AG09319 (cell line): ENCODE measurements at regions not wholly inside any gene's neighbourhood (a gene's known extent, or its start where the extent isn't known, plus 50 kb on each side); places are given as distances from the start of the nearest gene placed in this dataset.

ENCODE experiments used
- DNase-seq: peaks from one replicate; pipeline ENCODE4 v3.0.0-alpha.2; 2010; ENCODE audit warnings: low read depth; ENCODE audit errors: extremely low read depth
- CTCF ChIP-seq: IDR thresholded peaks from 2 replicates; pipeline ENCODE4 v1.5.1; 2011; ENCODE audit warnings: low read depth, mild to moderate bottlenecking, inconsistent platforms, low read length, moderate library complexity

GRCh38 chr18:22650247-22650646 is 232.5 kb upstream of the CTAGE1 start:
- TF ChIP-seq CTCF = no peak
- DNase-seq = no peak

- no peak for TF ChIP-seq CTCF
- DNase-seq = no peak
Measured at GRCh38 chr18:22657619-22658018, 239.9 kb upstream of the CTAGE1 start.

DNA sequence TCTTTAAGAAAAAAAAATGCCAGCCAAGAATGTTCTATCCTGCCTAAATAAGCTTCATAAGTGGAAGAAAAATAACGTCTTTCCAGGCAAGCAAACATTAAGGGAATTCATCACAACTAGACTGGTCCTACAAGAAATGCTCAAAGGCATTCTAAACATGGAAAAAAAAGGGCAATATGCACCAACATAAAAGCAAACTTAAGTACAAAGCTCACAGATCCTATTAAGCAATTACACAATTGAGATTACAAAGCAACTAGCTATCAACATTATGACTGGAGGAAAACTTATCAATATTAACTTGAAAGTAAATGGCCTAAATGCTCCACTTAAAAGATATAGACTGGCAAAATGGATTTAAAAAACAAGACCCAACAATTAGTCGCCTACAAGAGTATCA is 240.6 kb upstream of the CTAGE1 start:
- no peak for DNase-seq

DNA sequence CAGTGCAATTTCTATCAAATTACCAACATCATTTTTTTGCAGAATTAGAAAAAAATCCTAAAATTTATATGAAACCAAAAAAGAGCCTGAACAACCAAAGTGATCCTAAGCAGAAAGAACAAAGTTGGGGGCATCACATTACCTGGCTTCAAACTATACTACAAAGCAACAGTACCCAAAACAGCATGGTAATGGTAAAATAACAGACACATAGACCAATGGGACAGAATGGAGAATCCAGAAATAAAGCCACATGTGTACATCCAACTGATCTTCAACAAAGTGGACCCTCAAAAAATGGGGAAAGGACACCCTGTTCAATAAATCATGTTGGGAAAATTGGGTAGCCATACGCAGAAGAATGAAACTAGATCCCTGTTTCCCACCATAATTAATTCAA is 245.7 kb upstream of the CTAGE1 start:
- TF ChIP-seq CTCF = no peak
- DNase-seq = no peak

More for the DNA sequence above, 240.6 kb upstream of the CTAGE1 start:
- no peak for TF ChIP-seq CTCF

- no peak for DNase-seq
- no peak for TF ChIP-seq CTCF
Measured at GRCh38 chr18:22666411-22666940, 248.8 kb upstream of the CTAGE1 start.

GRCh38 chr18:22667156-22667555 is 249.4 kb upstream of the CTAGE1 start:
- no peak for TF ChIP-seq CTCF
- no peak for DNase-seq

DNA sequence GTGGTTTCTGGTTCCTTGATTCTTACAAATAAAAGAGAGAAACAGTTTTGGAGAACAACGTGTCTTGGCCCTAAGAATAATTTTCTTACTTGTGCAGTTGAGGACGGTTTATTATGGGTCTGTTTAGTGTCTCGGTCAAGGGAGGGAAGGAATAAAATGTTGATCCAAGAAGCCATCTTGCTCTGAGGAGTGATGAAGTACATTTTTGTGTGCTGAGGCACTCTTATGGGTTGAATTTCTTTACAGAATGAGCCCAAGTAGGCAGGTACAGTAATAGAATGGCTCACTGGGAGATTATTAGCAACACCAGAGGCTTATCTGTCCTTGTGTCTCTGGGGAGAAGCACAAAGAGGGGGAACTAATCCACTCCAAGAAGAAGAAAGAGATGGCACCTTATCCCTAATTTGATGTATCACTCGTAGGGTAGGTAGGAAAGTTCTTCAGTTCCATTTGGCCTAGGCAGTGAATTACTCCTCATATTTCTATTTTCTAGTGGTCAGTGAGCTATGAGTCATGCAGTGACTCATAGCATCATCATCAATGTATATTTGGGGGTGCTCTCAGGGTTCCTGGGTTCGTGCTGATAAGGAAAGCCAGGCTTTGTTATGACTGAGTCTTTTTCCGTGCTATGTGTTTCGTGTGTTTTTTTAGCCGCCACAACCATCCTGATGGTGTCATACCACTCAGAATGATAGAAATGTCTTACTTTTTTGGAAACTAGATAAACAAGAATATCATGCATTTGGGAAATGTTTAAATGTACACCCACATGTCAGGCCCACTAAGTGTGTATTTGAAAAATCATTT is 250.1 kb upstream of the CTAGE1 start:
- DNase-seq = peak; percentile 47
- TF ChIP-seq CTCF = no peak
